ENCODE measurements at regions not wholly inside any gene's neighbourhood (a gene's known extent, or its start where the extent isn't known, plus 50 kb on each side); places are given as distances from the start of the nearest gene placed in this dataset.

GRCh38 chr3:163538387-163538786 is 1539.9 kb downstream of the SI start:
- TF ChIP-seq POLR2A (IDR thresholded peaks at IDR 0.05), result no peak
- TF ChIP-seq CTCF (IDR thresholded peaks at IDR 0.05), result no peak
